HG03354 (cell line): ENCODE measurements at regions not wholly inside any gene's neighbourhood (a gene's known extent, or its start where the extent isn't known, plus 50 kb on each side); places are given as distances from the start of the nearest gene placed in this dataset.
"Not testable (repeated sequence)": the region's sequence is repeated elsewhere in the genome, so short reads cannot be mapped to it uniquely, and the experiment has no call there.

ENCODE experiments used
- ATAC-seq: cut with Tn5 transposase; IDR thresholded peaks from one replicate; pipeline ENCODE4 v1.9.1; 2021; ENCODE audit warnings: mild to moderate bottlenecking; ENCODE audit not compliant: unreplicated experiment, poor library complexity, severe bottlenecking

DNA sequence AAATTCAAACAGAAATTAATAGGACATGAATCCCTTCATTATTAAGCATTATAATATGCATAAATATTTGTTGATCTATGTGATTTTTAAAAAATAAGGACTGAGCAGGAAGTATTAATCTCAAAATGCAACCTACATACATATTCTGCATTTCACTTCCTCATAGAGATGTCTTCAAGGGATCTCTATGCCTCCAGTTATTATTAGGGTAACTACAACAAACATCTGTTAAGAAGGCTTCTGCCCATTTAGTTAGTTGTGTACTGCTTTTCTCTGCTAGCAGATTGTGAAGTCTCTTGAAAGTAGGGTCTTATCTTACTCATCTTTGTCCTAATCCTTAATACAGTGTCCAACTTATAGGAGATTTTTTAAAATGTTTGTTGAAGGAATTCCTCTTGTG is 414.1 kb downstream of the ACTL7B start:
- ATAC-seq, result no peak

DNA sequence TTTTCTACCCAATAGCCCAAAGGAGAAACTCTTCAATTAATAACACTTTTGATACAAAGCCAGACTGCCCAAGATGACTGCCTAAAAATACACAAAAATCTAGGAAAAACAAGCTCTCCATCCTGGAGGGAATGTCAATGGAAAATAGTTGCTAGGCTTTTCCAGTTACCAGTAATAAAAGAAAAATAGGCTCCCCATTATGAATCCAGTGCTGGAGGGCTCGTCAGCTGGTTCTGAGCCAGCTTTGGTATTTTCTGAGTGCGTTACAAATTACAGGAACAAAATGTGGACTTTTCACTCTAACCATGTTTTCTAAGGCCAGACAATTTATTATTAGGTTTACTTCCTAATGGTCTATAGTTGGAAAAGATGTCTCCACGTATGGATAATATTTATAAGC is 414.5 kb downstream of the ACTL7B start:
- ATAC-seq, result no peak

DNA sequence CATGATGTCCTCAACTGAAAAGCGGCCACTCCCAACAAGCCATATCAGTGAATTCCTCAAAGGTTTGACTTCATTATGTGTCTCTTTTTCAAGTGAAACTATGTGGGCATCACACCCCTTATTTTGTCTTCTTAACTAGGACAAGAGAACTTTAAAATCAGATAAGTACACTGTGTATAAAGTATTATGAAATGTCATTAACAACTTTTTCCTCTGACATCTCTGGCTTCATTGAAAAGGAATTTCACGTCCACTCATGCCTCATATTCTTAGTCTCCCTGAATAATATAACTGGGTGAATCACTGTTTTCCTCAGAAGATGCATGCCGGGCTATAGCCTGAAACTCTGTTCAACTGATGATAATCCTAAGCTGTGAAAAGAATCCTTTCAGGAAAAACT is 415.8 kb downstream of the ACTL7B start:
- ATAC-seq, result no peak

DNA sequence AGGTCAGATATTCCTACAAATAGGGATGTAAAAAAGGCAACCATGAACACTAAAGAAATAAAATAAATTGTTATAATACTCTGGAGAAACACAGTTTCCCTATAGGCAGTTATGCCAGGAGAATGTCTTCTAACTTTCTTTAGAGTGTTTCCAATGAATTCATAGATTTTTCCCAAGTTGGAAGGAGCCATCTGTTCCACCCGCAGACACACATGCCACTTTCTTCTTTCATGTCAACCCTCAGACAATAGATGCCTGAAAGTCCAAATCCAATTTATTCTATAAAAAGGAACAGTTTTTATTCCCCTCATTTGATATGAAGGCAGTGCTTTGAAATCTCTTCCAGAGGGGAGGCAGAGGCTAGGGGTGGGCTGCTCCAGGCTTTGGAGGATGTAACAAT is 418.1 kb downstream of the ACTL7B start:
- ATAC-seq, result no peak

DNA sequence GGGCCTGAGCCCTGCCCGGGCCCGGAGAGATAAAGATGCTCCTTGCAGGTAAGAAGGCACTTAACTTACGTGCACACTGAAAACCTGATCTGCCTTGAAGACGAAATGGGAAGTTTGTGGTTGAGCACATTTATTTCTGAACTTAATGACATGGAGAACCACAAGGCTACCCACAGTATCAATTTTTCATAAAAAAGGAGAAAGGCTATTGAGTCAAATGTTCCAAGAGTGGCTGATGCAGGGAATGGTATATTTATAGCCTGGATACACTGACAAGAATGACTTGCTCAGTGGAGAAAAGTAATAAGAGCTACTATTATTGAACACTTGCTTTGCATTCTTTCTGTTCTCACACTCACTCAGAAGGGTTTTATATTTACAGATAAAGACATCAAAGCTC is 419.3 kb downstream of the ACTL7B start:
- ATAC-seq, result no peak

DNA sequence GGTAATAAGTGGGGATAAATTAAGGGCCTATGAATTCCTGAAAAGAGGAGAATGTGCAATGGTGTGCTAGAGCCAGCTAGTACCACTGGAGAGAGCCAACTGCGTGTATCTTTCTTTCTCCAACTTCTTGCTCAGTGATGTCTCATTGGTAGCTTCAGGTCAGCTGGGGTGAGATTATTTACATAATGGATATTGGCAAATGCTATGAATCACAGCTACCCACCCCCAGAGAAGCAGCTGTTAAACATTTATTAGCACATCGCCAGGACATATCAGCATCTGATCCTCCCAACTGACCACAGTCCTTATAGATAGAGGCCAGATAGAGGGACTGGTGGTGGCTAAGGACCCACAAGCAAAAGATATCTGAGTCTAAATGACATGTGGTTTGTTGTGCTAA is 421.3 kb downstream of the ACTL7B start:
- ATAC-seq, result no peak

DNA sequence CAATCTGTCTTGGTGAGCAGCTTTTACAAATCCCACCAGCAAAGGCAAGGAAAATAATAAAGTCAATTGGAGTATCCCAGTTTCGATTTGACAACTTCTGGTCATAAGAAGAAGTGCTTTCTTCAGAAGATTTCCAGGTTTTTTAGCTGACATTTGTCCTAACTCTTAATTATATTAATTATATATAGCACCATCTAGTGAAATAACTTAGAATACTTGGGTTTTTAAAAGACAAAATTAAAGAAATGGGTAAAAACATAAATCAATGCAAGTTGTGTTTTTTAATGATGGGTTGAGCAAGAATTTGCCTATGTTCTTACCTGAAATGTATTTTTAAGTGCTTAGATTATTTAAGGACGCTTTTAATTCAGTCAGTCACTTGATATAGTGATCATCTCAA is 421.8 kb downstream of the ACTL7B start:
- ATAC-seq, result no peak

DNA sequence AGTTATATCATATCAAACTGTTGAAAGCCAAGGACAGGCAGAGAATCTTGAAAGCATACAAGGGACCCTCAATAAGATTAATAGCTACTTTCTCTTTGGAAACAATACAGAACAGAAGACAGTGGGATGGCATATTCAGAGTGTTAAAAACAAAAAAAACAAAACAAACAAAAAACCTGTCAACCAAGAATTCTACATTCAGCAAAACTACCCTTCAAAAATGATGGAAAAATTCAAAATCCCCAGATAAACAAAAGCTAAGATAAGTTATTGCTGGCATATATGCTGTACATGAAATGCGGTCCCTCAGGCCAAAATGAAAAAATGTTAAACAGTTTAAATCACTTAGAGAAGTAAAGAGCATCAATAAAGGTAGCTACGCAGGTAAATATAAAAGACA is 425.1 kb downstream of the ACTL7B start:
- no peak for ATAC-seq

DNA sequence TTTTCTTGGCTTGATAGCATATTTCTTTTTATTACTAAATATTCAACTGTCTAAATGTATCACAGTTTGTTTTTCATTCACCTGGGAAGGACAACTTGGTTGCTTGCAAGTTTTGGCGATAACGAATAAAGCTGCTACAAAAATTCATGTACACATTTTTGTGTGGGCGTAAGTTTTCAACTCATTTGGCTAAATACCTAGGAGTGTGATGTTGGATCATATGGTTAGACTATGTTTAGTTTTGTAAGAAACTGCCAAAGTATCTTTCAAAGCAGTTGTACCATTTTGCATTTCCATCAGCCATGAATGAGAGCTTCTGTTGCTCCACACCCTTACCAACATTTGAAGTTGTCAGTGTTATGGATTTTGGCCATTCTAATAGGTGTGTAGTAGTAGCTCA is 428.0 kb downstream of the ACTL7B start:
- no peak for ATAC-seq

DNA sequence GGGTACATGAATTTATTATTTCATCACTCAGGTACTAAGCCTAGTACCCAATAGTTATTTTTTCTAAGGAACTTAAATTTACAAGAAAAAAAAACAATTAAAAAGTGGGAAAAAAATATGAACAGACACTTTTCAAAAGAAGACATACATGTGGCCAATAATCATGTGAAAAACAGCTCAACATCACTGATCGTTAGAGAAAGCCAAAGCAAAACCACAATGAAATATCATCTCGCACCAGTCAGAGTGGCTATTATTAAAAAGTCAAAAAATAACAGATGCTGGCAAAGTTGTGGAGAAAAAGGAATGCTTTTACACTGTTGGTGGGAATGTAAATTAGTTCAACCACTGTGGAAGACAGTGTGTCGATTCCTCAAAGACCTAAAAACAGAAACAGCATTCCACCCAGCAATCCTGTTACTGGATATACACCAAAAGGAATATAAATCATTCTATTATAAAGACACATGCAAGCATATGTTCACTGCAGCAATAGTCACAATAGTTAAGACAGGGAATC is 429.3 kb downstream of the ACTL7B start:
- ATAC-seq, result not testable (repeated sequence)

DNA sequence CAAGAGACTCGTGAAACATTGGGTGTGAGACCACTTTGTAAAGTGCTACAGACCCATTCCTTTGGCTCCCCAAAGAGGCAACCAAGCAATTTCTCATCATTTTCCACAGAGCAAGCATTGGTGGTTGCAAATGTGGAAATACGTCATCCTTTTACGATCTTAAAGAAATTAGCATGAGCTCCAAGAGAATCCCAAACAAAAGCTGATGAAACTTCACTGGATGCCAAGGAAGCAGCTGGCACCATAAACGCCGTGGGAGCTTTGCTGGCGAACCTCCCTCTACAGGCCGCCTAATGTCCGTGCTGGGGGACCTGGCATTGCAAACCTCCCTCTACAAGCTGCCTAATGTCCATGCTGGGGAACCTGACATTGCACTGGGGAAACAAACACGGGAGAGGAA is 432.4 kb downstream of the ACTL7B start:
- ATAC-seq, result no peak

DNA sequence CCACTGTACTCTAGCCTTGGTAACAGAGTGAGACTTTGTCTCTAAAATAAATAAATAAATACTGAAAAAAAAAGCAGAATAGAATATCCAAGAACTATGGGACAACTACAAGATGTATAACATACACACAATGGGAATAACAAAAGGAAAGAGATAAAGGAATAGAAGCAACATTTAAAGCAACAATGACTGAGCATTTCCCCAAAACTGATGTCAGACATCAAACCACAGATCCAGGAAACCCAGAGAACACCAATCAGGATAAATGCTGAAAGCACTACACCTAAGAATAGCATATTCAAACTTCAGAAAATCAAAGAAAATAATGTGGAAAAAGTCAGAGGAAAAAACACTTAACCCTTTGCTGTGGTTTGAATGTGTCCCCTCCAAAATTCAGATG is 436.4 kb downstream of the ACTL7B start:
- no peak for ATAC-seq

DNA sequence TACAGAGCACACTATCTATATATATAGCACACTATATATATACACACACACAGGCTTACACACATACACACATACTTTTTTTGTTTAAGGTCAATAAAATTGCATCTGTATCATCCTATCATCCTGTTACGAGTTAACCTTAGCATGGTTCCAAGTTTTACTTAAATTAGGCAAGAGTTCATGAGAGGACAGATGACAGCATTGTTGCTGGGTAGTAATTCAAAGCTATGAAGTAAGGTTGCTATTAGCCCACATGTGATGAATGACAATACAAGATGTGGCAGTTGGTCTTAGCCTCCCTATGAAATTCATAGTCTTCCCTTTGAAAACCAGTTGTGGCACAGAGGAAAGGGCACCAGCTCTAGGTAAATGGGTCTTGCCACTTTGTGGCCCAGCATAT is 438.1 kb downstream of the ACTL7B start:
- ATAC-seq, result no peak

DNA sequence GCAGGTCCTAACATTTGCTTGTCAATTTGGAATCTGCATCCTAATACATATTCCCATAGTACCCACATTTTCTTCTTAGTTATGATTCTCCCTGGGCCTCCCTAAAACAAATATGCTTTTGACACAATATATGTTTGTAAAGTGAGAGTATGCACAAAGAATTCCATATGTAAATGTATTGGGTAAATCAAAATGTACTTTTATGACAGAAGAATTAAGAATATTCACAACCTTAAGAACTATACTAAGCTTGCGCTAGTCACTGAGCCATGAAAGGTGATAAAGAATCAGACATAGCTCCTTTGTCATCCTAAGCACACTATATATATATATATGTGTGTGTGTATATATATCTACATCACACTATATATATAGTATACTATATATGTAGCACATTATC is 438.5 kb downstream of the ACTL7B start:
- ATAC-seq, result no peak

DNA sequence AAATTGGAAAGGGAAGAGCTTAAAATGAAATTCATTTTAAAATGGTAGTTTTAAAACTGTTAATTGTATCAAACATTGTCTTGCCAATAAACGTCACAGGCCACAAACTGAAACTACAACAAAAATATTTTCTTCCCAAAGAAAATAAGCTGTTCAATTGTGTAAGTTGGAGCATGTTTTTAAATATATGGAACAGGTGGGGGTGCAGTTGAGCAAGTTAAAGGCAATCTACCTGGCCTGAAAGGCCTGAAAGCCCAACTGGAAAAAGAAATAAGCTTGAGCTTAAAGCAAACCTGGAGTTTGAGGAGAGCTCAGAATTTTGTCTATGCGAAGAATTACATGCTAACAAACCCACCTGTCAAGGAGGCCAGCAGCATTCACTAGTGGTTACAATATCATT is 439.5 kb downstream of the ACTL7B start:
- no peak for ATAC-seq

DNA sequence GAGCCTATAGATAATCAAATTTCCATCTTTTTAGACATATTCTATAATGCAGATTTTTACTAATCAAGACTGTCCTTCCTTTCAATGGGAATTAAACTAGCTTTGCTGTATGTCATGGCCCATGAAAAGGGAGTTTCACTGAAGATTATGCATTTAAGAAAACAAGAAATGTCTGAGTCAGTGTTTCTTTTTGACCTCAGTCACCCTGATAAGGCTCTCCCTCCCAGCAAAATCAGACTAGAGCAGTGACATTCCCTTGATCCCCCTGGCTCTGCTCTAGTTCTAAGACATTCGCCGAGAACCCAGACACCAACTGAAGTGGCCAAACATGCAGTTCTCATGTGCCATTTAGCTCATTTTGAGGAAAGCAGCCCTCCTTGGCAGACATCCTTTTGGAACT is 442.0 kb downstream of the ACTL7B start:
- ATAC-seq, result no peak

DNA sequence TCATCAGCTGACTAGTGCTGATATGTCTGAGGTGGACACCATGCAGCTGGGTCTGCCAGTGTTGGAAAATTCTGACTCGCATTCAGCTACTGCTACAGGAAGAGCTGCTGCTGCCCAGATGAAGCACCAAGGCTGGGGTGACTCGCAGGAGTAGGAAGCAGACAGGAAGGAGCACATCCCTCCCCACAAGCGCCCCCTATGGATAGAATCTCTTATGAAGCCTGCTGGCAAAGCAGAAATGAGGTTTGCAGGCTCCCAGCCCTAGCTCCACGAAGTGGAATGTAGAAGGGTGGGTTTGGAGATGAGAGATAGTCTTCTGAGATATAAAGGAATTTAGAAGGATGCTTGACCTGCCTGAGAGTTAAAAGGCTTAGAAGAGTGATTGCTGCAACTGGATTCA is 443.0 kb downstream of the ACTL7B start:
- no peak for ATAC-seq

DNA sequence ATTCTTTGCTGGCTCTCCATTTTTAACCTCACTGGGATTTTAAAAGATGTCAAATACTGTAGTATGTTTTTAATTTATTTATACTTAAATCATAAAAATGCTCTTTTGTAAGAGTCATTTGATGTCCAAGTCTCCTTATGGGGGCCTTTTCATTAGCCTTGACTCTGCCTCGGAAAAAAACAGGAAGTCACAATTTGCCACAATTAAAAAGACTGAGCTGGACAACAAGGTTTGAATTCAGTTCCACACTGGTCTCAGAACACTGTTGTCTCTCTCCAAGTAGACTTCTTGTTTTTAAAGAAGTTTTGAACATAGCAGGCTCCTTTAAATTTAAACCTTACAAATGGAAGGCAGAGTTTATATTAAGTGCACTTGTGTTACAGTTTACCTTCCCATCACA is 444.2 kb downstream of the ACTL7B start:
- ATAC-seq, result no peak

DNA sequence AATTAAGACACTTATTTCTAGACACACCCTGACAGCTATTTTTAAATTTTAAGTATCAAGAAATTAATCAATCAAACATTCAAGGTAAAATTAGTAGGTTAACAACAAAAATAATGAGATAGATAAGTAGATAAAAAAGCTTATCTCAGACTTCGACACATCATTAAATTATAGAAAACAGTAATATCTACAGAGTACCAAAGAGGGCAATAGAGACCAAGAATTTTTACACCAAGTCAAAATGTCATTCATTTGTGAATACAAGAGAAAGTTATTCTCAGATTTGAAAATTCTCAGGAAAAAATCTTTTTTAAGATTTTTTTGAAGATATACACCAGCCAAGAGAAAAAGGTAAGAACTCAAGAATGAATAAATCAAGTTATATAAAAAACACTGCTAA is 445.6 kb downstream of the ACTL7B start:
- ATAC-seq, result no peak

DNA sequence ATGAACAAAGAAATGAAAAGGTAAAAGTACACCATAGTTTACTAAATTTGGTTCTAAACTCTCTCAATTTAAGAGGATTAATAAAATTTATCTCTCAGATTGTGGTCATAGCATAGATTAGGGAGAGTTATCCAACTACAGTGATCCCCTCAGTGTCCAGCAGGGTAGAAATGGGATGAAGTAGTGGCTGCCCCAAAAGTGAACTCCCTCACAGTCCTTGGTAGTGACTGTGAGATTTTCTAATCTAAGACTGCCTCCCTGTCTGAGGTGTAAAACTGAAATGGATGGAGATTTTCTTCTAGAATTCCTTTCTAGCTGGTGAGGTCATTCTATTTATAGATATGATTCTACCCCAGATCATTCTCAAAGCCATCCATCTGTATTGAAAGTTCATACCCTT is 455.5 kb downstream of the ACTL7B start:
- ATAC-seq, result no peak

DNA sequence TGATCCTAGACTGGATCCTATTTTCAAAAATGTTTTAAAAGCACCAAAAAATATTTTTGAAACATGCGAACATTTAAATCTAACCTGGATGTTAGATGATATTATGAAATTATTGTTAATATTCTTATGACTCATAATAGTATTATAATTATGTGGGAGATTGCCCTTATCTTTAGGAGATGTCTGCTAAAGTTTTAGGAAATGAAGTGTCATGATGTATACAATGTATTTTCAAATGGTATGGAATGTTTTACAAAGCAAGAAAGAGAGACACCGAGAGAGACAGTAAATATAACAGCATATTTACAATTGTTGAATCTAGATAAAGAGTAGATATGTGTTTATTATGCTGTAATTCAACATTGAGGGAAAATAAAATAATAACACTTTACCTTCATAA is 455.9 kb downstream of the ACTL7B start:
- no peak for ATAC-seq

DNA sequence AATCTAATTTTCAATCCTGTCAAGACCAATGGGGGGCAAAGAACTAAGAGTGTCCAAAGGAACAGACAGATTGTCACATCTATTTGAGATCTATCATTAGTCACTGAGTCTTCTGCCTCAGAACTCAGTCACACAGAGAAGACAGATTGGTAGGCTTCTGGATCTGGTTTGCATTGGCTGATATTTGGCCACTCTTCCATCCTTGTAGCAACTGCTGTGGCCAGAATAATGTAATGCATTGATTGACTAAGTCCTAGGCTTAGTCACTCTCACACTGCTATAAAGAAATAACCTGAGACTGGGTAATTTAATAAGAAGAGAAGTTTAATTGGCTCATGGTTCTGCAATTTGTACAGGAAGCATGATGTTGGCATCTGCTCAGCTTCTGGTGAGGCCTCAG is 458.5 kb downstream of the ACTL7B start:
- ATAC-seq, result no peak

DNA sequence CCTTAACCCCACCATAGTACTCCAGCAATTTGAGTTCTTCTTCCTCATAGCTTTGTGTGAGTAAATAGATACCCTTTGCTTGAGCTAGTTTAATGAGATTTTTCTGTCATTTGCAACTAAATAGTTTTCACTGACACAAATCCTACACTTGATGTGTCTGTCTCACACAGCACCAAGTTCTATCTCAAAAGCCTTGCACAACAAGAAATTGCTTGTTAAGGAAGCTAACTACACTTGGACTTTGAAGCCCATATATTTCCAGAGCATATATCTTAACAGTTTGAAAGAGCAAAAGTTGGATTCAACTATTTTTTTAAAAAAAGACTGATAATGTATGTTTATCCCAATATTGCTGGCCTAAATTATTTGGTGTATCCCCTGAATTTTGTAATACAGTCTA is 459.2 kb downstream of the ACTL7B start:
- no peak for ATAC-seq
